Neural cell (in vitro differentiated cells): ENCODE measurements at regions not wholly inside any gene's neighbourhood (a gene's known extent, or its start where the extent isn't known, plus 50 kb on each side); places are given as distances from the start of the nearest gene placed in this dataset.

Source experiments
- H2AFZ ChIP-seq: fragments of 200-600, 300-800 bp; sonication (generic), shearing (Covaris generic); 2 replicates; pipeline ENCODE4 v1.6.0; 2014; ENCODE audit warnings: low read depth, mild to moderate bottlenecking, antibody characterized with exemption, low read length, moderate library complexity
- H3F3A ChIP-seq: fragments of 200-600 bp; shearing (Covaris generic); 2 replicates; pipeline ENCODE4 v1.6.1; 2016; ENCODE audit warnings: mild to moderate bottlenecking, moderate library complexity, mixed read lengths, antibody characterized with exemption, low read length; ENCODE audit not compliant: insufficient read depth, poor library complexity, severe bottlenecking
- H3K27ac ChIP-seq: fragments of 200-600, 300-800 bp; sonication (generic), shearing (Covaris generic); 2 replicates; pipeline ENCODE4 v1.5.1; 2014; ENCODE audit warnings: mild to moderate bottlenecking, low read length, moderate library complexity
- H3K27me3 ChIP-seq: fragments of 300-800, 200-600 bp; sonication (generic), shearing (Covaris generic); 2 replicates; pipeline ENCODE4 v1.6.0; 2014; ENCODE audit warnings: mild to moderate bottlenecking, low read depth, low read length, moderate library complexity; ENCODE audit not compliant: insufficient read depth
- H3K36me3 ChIP-seq: fragments of 300-800, 200-600 bp; sonication (generic), shearing (Covaris generic); 2 replicates; pipeline ENCODE4 v1.5.1; 2014; ENCODE audit warnings: mild to moderate bottlenecking, antibody characterized with exemption, low read length, moderate library complexity; ENCODE audit not compliant: insufficient read depth
- H3K4me2 ChIP-seq: fragments of 300-800, 200-600 bp; sonication (generic), shearing (Covaris generic); 2 replicates; pipeline ENCODE4 v1.6.0; 2014; ENCODE audit warnings: mild to moderate bottlenecking, low read length
- H3K4me3 ChIP-seq: fragments of 300-800, 200-600 bp; sonication (generic), shearing (Covaris generic); 2 replicates; pipeline ENCODE4 v1.5.1; 2014; ENCODE audit warnings: mild to moderate bottlenecking, low read length, moderate library complexity
- H3K79me2 ChIP-seq: fragments of 200-600 bp; shearing (Covaris generic); replicated peaks from 2 replicates; pipeline ENCODE4 v1.6.0; 2014; ENCODE audit warnings: mild to moderate bottlenecking, low read length, moderate library complexity; ENCODE audit not compliant: insufficient read depth
- H3K9ac ChIP-seq: fragments of 300-800, 200-600 bp; sonication (generic), shearing (Covaris generic); 2 replicates; pipeline ENCODE4 v1.6.1; 2016; ENCODE audit warnings: mild to moderate bottlenecking, low read length, mixed read lengths
- H3K9me2 ChIP-seq: fragments of 200-600 bp; shearing (Covaris generic); 2 replicates; pipeline ENCODE4 v1.6.1; 2016; ENCODE audit warnings: mild to moderate bottlenecking, low read length, mixed read lengths; ENCODE audit not compliant: insufficient read depth
- H3K9me3 ChIP-seq: fragments of 200-600, 300-800 bp; sonication (generic), shearing (Covaris generic); 2 replicates; pipeline ENCODE4 v1.6.1; 2016; ENCODE audit warnings: mild to moderate bottlenecking, mixed run types, low read length, moderate library complexity, mixed read lengths
- H4K20me1 ChIP-seq: fragments of 200-600 bp; shearing (Covaris generic); 2 replicates; pipeline ENCODE4 v1.6.1; 2016; ENCODE audit warnings: mild to moderate bottlenecking, mixed run types; ENCODE audit not compliant: insufficient read depth
- CTCF ChIP-seq: fragments of 450-650 bp; IDR thresholded peaks from 2 replicates; pipeline ENCODE4 v1.5.1; 2014; ENCODE audit warnings: antibody characterized with exemption, mild to moderate bottlenecking, moderate library complexity; ENCODE audit not compliant: poor library complexity, severe bottlenecking
- EP300 ChIP-seq: fragments of 450-650 bp; conservative IDR thresholded peaks from 2 replicates; pipeline ENCODE4 v1.6.1; 2014; ENCODE audit warnings: antibody characterized with exemption, mild to moderate bottlenecking, moderate library complexity; ENCODE audit not compliant: poor library complexity, severe bottlenecking
- EZH2 ChIP-seq: fragments of 200-600, 300-800 bp; shearing (Covaris generic), sonication (generic); IDR thresholded peaks from 2 replicates; pipeline ENCODE4 v1.6.1; 2014; ENCODE audit warnings: antibody characterized with exemption, low read length, borderline replicate concordance, mild to moderate bottlenecking; ENCODE audit not compliant: insufficient read depth, poor library complexity, severe bottlenecking
- MXI1 ChIP-seq: fragments of 450-650 bp; conservative IDR thresholded peaks from 2 replicates; pipeline ENCODE4 v1.6.1; 2014; ENCODE audit warnings: antibody characterized with exemption, mild to moderate bottlenecking; ENCODE audit not compliant: poor library complexity, severe bottlenecking
- POLR2AphosphoS5 ChIP-seq: IDR thresholded peaks from 2 replicates; pipeline ENCODE4 v1.6.1; 2012
- RAD21 ChIP-seq: fragments of 450-650 bp; conservative IDR thresholded peaks from 2 replicates; pipeline ENCODE4 v1.6.1; 2014; ENCODE audit warnings: antibody characterized with exemption, mild to moderate bottlenecking, moderate library complexity
- REST ChIP-seq: IDR thresholded peaks from 2 replicates; pipeline ENCODE4 v1.6.1; 2012; ENCODE audit warnings: borderline replicate concordance
- SMC3 ChIP-seq: fragments of 450-650 bp; conservative IDR thresholded peaks from 2 replicates; pipeline ENCODE4 v1.6.1; 2014; ENCODE audit warnings: antibody characterized with exemption, mild to moderate bottlenecking, moderate library complexity; ENCODE audit not compliant: poor library complexity
- TAF1 ChIP-seq: IDR thresholded peaks from 2 replicates; pipeline ENCODE4 v1.6.1; 2012; ENCODE audit warnings: low read depth

GRCh38 chr2:239824046-239824694, 201.0 kb downstream of the NDUFA10 start:
- H2AFZ ChIP-seq, result no peak overlapping the region

More at GRCh38 chr2:239824046-239824694, 201.0 kb downstream of the NDUFA10 start:
- no peak overlapping the region for H3K9ac ChIP-seq
- H3K27me3 ChIP-seq, result no peaks in the 10 kb centered on the region
- H3K27ac ChIP-seq, result no peak overlapping the region
- no peaks in the 10 kb centered on the region for H4K20me1 ChIP-seq
- H3K36me3 ChIP-seq, result no peaks in the 10 kb centered on the region
- no peak overlapping the region for H3K4me3 ChIP-seq
- H3K4me2 ChIP-seq, result no peak overlapping the region
- no peaks in the 10 kb centered on the region for H3F3A ChIP-seq
- H3K79me2 ChIP-seq, result no peaks in the 10 kb centered on the region
- no peaks in the 10 kb centered on the region for H3K9me2 ChIP-seq
- TF ChIP-seq POLR2AphosphoS5, result no peak
- TF ChIP-seq TAF1, result no peak
- no peak for TF ChIP-seq SMC3
- TF ChIP-seq MXI1, result no peak
- TF ChIP-seq RAD21, result no peak
- no peak for TF ChIP-seq CTCF
- no peak for TF ChIP-seq REST
- no peak for TF ChIP-seq EP300
- TF ChIP-seq EZH2, result no peak
- H3K9me3 ChIP-seq, result no peaks in the 10 kb centered on the region
